ENCODE measurements at regions not wholly inside any gene's neighbourhood (a gene's known extent, or its start where the extent isn't known, plus 50 kb on each side); places are given as distances from the start of the nearest gene placed in this dataset.

DNA sequence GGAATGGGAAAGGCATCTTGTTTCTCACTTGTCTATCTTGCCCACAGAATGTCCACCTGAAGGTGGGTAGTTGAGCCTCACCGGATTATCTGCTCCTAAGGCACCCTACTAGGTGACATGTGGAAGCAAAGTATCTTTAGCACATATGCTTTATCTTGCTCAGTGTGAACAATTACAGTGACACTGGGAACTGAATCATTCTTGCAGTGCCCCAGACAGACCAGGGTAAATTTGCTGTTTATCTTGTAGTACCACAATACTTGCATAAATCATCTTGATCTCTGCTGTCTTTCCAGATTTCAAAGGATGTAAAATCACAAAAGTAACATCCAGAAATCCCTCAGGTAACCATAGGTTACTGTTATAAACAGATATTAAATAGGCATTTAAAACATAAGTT lies 930.0 kb upstream of the INTU start:
- no peak for TF ChIP-seq TP53 (CRISPR knock-in tag; IDR thresholded peaks at IDR 0.05)
- TF ChIP-seq, protein P1, sequence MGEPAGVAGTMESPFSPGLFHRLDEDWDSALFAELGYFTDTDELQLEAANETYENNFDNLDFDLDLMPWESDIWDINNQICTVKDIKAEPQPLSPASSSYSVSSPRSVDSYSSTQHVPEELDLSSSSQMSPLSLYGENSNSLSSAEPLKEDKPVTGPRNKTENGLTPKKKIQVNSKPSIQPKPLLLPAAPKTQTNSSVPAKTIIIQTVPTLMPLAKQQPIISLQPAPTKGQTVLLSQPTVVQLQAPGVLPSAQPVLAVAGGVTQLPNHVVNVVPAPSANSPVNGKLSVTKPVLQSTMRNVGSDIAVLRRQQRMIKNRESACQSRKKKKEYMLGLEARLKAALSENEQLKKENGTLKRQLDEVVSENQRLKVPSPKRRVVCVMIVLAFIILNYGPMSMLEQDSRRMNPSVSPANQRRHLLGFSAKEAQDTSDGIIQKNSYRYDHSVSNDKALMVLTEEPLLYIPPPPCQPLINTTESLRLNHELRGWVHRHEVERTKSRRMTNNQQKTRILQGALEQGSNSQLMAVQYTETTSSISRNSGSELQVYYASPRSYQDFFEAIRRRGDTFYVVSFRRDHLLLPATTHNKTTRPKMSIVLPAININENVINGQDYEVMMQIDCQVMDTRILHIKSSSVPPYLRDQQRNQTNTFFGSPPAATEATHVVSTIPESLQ (CRISPR knock-in tag; IDR thresholded peaks at IDR 0.05): no peak
- TF ChIP-seq, protein P2, sequence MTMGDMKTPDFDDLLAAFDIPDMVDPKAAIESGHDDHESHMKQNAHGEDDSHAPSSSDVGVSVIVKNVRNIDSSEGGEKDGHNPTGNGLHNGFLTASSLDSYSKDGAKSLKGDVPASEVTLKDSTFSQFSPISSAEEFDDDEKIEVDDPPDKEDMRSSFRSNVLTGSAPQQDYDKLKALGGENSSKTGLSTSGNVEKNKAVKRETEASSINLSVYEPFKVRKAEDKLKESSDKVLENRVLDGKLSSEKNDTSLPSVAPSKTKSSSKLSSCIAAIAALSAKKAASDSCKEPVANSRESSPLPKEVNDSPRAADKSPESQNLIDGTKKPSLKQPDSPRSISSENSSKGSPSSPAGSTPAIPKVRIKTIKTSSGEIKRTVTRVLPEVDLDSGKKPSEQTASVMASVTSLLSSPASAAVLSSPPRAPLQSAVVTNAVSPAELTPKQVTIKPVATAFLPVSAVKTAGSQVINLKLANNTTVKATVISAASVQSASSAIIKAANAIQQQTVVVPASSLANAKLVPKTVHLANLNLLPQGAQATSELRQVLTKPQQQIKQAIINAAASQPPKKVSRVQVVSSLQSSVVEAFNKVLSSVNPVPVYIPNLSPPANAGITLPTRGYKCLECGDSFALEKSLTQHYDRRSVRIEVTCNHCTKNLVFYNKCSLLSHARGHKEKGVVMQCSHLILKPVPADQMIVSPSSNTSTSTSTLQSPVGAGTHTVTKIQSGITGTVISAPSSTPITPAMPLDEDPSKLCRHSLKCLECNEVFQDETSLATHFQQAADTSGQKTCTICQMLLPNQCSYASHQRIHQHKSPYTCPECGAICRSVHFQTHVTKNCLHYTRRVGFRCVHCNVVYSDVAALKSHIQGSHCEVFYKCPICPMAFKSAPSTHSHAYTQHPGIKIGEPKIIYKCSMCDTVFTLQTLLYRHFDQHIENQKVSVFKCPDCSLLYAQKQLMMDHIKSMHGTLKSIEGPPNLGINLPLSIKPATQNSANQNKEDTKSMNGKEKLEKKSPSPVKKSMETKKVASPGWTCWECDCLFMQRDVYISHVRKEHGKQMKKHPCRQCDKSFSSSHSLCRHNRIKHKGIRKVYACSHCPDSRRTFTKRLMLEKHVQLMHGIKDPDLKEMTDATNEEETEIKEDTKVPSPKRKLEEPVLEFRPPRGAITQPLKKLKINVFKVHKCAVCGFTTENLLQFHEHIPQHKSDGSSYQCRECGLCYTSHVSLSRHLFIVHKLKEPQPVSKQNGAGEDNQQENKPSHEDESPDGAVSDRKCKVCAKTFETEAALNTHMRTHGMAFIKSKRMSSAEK (CRISPR knock-in tag; IDR thresholded peaks at IDR 0.05; ENCODE audit: borderline replicate concordance): no peak
- TF ChIP-seq, protein P3, sequence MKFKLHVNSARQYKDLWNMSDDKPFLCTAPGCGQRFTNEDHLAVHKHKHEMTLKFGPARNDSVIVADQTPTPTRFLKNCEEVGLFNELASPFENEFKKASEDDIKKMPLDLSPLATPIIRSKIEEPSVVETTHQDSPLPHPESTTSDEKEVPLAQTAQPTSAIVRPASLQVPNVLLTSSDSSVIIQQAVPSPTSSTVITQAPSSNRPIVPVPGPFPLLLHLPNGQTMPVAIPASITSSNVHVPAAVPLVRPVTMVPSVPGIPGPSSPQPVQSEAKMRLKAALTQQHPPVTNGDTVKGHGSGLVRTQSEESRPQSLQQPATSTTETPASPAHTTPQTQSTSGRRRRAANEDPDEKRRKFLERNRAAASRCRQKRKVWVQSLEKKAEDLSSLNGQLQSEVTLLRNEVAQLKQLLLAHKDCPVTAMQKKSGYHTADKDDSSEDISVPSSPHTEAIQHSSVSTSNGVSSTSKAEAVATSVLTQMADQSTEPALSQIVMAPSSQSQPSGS (CRISPR knock-in tag; IDR thresholded peaks at IDR 0.05; ENCODE audit: borderline replicate concordance, low read depth): no peak
- TF ChIP-seq ELF4 (CRISPR knock-in tag; IDR thresholded peaks at IDR 0.05; ENCODE audit: low read depth): no peak
- no peak for TF ChIP-seq NR3C1 (CRISPR knock-in tag; conservative IDR thresholded peaks at IDR 0.05; ENCODE audit: low read depth)
- TF ChIP-seq, protein P4, sequence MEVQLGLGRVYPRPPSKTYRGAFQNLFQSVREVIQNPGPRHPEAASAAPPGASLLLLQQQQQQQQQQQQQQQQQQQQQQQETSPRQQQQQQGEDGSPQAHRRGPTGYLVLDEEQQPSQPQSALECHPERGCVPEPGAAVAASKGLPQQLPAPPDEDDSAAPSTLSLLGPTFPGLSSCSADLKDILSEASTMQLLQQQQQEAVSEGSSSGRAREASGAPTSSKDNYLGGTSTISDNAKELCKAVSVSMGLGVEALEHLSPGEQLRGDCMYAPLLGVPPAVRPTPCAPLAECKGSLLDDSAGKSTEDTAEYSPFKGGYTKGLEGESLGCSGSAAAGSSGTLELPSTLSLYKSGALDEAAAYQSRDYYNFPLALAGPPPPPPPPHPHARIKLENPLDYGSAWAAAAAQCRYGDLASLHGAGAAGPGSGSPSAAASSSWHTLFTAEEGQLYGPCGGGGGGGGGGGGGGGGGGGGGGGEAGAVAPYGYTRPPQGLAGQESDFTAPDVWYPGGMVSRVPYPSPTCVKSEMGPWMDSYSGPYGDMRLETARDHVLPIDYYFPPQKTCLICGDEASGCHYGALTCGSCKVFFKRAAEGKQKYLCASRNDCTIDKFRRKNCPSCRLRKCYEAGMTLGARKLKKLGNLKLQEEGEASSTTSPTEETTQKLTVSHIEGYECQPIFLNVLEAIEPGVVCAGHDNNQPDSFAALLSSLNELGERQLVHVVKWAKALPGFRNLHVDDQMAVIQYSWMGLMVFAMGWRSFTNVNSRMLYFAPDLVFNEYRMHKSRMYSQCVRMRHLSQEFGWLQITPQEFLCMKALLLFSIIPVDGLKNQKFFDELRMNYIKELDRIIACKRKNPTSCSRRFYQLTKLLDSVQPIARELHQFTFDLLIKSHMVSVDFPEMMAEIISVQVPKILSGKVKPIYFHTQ (CRISPR knock-in tag; IDR thresholded peaks at IDR 0.05): no peak
- TF ChIP-seq JUN (CRISPR knock-in tag; IDR thresholded peaks at IDR 0.05): no peak
- TF ChIP-seq GABPB1 (CRISPR knock-in tag; IDR thresholded peaks at IDR 0.05): no peak
- no peak for TF ChIP-seq FOXK1 (CRISPR knock-in tag; IDR thresholded peaks at IDR 0.05)
- TF ChIP-seq, protein P5, sequence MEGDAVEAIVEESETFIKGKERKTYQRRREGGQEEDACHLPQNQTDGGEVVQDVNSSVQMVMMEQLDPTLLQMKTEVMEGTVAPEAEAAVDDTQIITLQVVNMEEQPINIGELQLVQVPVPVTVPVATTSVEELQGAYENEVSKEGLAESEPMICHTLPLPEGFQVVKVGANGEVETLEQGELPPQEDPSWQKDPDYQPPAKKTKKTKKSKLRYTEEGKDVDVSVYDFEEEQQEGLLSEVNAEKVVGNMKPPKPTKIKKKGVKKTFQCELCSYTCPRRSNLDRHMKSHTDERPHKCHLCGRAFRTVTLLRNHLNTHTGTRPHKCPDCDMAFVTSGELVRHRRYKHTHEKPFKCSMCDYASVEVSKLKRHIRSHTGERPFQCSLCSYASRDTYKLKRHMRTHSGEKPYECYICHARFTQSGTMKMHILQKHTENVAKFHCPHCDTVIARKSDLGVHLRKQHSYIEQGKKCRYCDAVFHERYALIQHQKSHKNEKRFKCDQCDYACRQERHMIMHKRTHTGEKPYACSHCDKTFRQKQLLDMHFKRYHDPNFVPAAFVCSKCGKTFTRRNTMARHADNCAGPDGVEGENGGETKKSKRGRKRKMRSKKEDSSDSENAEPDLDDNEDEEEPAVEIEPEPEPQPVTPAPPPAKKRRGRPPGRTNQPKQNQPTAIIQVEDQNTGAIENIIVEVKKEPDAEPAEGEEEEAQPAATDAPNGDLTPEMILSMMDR (IDR thresholded peaks at IDR 0.05): no peak
- TF ChIP-seq ZNF263 (CRISPR knock-in tag; IDR thresholded peaks at IDR 0.05; ENCODE audit: low read depth): no peak
